ENCODE measurements at regions not wholly inside any gene's neighbourhood (a gene's known extent, or its start where the extent isn't known, plus 50 kb on each side); places are given as distances from the start of the nearest gene placed in this dataset.
"Not testable (repeated sequence)": the region's sequence is repeated elsewhere in the genome, so short reads cannot be mapped to it uniquely, and the experiment has no call there.

GRCh38 chr10:9334270-9334669 lies 1279.8 kb downstream of the GATA3 start:
- Histone ChIP-seq H3K4me3 (no peak overlapping the region), H3K27me3 (no peaks in the 10 kb centered on the region), H3K4me1 (no peaks in the 10 kb centered on the region), H3K27ac (no peak overlapping the region), H3K36me3 (no peaks in the 10 kb centered on the region), H3K9me3 (no peaks in the 10 kb centered on the region)
- no peak for TF ChIP-seq CTCF (IDR thresholded peaks at IDR 0.05)
- DNase-seq, result no peak
- intact Hi-C loops (cut with DNase I; ENCODE audit: low total_unique reads), result no loop called here

- DNase-seq, result no peak
- Histone ChIP-seq H3K27ac (no peak overlapping the region), H3K4me1 (no peaks in the 10 kb centered on the region), H3K36me3 (no peaks in the 10 kb centered on the region), H3K4me3 (no peak overlapping the region), H3K27me3 (no peaks in the 10 kb centered on the region), H3K9me3 (no peaks in the 10 kb centered on the region)
- intact Hi-C loops (cut with DNase I; ENCODE audit: low total_unique reads), result no loop called here
- no peak for TF ChIP-seq CTCF (IDR thresholded peaks at IDR 0.05)
Observed at GRCh38 chr10:9339716-9340115, 1285.2 kb downstream of the GATA3 start.

GRCh38 chr10:9342885-9343570 lies 1288.5 kb downstream of the GATA3 start:
- intact Hi-C loops (cut with DNase I; ENCODE audit: low total_unique reads), result no loop called here
- H3K9me3 ChIP-seq, result no peaks in the 10 kb centered on the region
- H3K27ac ChIP-seq, result no peak overlapping the region
- peak; percentile 41 for TF ChIP-seq CTCF (IDR thresholded peaks at IDR 0.05)
- H3K36me3 ChIP-seq, result no peaks in the 10 kb centered on the region
- no peaks in the 10 kb centered on the region for H3K4me1 ChIP-seq
- DNase-seq, result no peak
- H3K4me3 ChIP-seq, result no peak overlapping the region
- H3K27me3 ChIP-seq, result no peaks in the 10 kb centered on the region

GRCh38 chr10:9347933-9348332 lies 1293.4 kb downstream of the GATA3 start:
- H3K4me3 ChIP-seq; H3K27ac ChIP-seq; H3K4me1 ChIP-seq; H3K9me3 ChIP-seq; DNase-seq; intact Hi-C loops (cut with DNase I; ENCODE audit: low total_unique reads); H3K27me3 ChIP-seq; H3K36me3 ChIP-seq: not testable (repeated sequence)

- Histone ChIP-seq H3K27ac (no peak overlapping the region), H3K27me3 (no peaks in the 10 kb centered on the region), H3K36me3 (no peaks in the 10 kb centered on the region), H3K4me3 (no peak overlapping the region), H3K9me3 (no peaks in the 10 kb centered on the region), H3K4me1 (no peaks in the 10 kb centered on the region)
- no peak for TF ChIP-seq CTCF (IDR thresholded peaks at IDR 0.05)
- DNase-seq, result no peak
- intact Hi-C loops (cut with DNase I; ENCODE audit: low total_unique reads), result no loop called here
Observed at GRCh38 chr10:9357471-9357870, 1303.0 kb downstream of the GATA3 start.

- Histone ChIP-seq H3K27me3 (no peaks in the 10 kb centered on the region), H3K36me3 (no peaks in the 10 kb centered on the region), H3K9me3 (no peaks in the 10 kb centered on the region), H3K27ac (no peak overlapping the region), H3K4me3 (no peak overlapping the region), H3K4me1 (no peaks in the 10 kb centered on the region)
- DNase-seq, result no peak
- no peak for TF ChIP-seq CTCF (IDR thresholded peaks at IDR 0.05)
- intact Hi-C loops (cut with DNase I; ENCODE audit: low total_unique reads), result no loop called here
Observed at GRCh38 chr10:9362721-9363120, 1308.2 kb downstream of the GATA3 start.

Data from tibial artery (tissue), 4 donors.